Fibroblast of lung (primary cell): ENCODE measurements at regions not wholly inside any gene's neighbourhood (a gene's known extent, or its start where the extent isn't known, plus 50 kb on each side); places are given as distances from the start of the nearest gene placed in this dataset.

Source experiments
- DNase-seq, 2 donors: peaks; one replicate each; pipeline versions ENCODE4 v3.0.0 to v3.0.0-alpha.2; 2010; ENCODE audit warnings: low read depth in 2 of 2
- H2AFZ ChIP-seq: 2 replicates; pipeline ENCODE4 v1.5.1; 2012; ENCODE audit warnings: low read length, control low read depth, inconsistent platforms
- H3K27ac ChIP-seq: 2 replicates; pipeline ENCODE4 v1.5.1; 2011; ENCODE audit warnings: low read length, control low read depth; ENCODE audit not compliant: insufficient read depth
- H3K27me3 ChIP-seq: 2 replicates; pipeline ENCODE4 v1.5.1; 2011; ENCODE audit warnings: mild to moderate bottlenecking, low read length; ENCODE audit not compliant: control insufficient read depth, insufficient read depth
- H3K36me3 ChIP-seq: 2 replicates; pipeline ENCODE4 v1.5.1; 2011; ENCODE audit warnings: low read length; ENCODE audit not compliant: control insufficient read depth, insufficient read depth
- H3K4me1 ChIP-seq: 2 replicates; pipeline ENCODE4 v1.5.1; 2011; ENCODE audit warnings: low read length; ENCODE audit not compliant: control insufficient read depth, insufficient read depth; ENCODE audit errors: extremely low read depth
- H3K4me2 ChIP-seq: 2 replicates; pipeline ENCODE4 v1.5.1; 2011; ENCODE audit warnings: low read length, control low read depth; ENCODE audit not compliant: insufficient read depth; ENCODE audit errors: extremely low read depth
- H3K4me3 ChIP-seq, 4 experiments: fragments of 200-600 bp in 1 of 4; sonication (generic) in 1 of 4; replicated peaks in 1 of 4; 2 replicates each; pipeline ENCODE4 v1.5.1; 2011 to 2016; ENCODE audit warnings: low read length in 4 of 4, low read depth in 3 of 4, mild to moderate bottlenecking in 3 of 4, control low read depth in 2 of 4, inconsistent platforms in 1 of 4, mixed read lengths in 1 of 4; ENCODE audit not compliant: insufficient read depth in 1 of 4; ENCODE audit errors: control extremely low read depth in 1 of 4
- H3K79me2 ChIP-seq: 2 replicates; pipeline ENCODE4 v1.5.1; 2012; ENCODE audit warnings: mild to moderate bottlenecking, low read length, inconsistent platforms; ENCODE audit not compliant: control insufficient read depth, insufficient read depth
- H3K9ac ChIP-seq: 2 replicates; pipeline ENCODE4 v1.5.1; 2011; ENCODE audit warnings: mild to moderate bottlenecking, low read length, control low read depth; ENCODE audit not compliant: insufficient read depth
- H3K9me3 ChIP-seq: 2 replicates; pipeline ENCODE4 v1.5.1; 2012; ENCODE audit warnings: low read depth, low read length; ENCODE audit not compliant: control insufficient read depth, insufficient read depth
- H4K20me1 ChIP-seq: 2 replicates; pipeline ENCODE4 v1.5.1; 2011; ENCODE audit warnings: low read length; ENCODE audit not compliant: control insufficient read depth, insufficient read depth; ENCODE audit errors: extremely low read depth
- EZH2 ChIP-seq: IDR thresholded peaks from 2 replicates; pipeline ENCODE4 v1.5.1; 2012; ENCODE audit warnings: low read length, control low read depth, mild to moderate bottlenecking; ENCODE audit errors: missing control alignments
- TF ChIP-seq, protein P1 (sequence below), 2 donors: IDR thresholded peaks in 1 of 2; conservative IDR thresholded peaks in 1 of 2; 1 replicate in 1 of 2; 2 replicates in 1 of 2; pipeline ENCODE4 v1.5.1; 2011 to 2012; ENCODE audit warnings: low read length in 2 of 2, control low read depth in 1 of 2, inconsistent platforms in 1 of 2, low read depth in 1 of 2, mild to moderate bottlenecking in 1 of 2

- H3K4me2 ChIP-seq: no peak overlapping the region
- no peak overlapping the region for H2AFZ ChIP-seq
- H3K27ac ChIP-seq: no peak overlapping the region
- H3K27me3 ChIP-seq: no peaks in the 10 kb centered on the region
- DNase-seq: no peak
- no peaks in the 10 kb centered on the region for H3K36me3 ChIP-seq
- H3K4me3 ChIP-seq: no peak overlapping the region
- H3K4me1 ChIP-seq: no peaks in the 10 kb centered on the region
- TF ChIP-seq, protein P1, sequence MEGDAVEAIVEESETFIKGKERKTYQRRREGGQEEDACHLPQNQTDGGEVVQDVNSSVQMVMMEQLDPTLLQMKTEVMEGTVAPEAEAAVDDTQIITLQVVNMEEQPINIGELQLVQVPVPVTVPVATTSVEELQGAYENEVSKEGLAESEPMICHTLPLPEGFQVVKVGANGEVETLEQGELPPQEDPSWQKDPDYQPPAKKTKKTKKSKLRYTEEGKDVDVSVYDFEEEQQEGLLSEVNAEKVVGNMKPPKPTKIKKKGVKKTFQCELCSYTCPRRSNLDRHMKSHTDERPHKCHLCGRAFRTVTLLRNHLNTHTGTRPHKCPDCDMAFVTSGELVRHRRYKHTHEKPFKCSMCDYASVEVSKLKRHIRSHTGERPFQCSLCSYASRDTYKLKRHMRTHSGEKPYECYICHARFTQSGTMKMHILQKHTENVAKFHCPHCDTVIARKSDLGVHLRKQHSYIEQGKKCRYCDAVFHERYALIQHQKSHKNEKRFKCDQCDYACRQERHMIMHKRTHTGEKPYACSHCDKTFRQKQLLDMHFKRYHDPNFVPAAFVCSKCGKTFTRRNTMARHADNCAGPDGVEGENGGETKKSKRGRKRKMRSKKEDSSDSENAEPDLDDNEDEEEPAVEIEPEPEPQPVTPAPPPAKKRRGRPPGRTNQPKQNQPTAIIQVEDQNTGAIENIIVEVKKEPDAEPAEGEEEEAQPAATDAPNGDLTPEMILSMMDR (conservative IDR thresholded peaks at IDR 0.05 in 1 of 2, IDR thresholded peaks at IDR 0.05 in 1 of 2; ENCODE audit: low read depth in 1 of 2, low read length in 2 of 2): no peak
- TF ChIP-seq EZH2: no peak
- H3K9me3 ChIP-seq: no peaks in the 10 kb centered on the region
- H3K79me2 ChIP-seq: no peaks in the 10 kb centered on the region
- H3K9ac ChIP-seq: no peak overlapping the region
- H4K20me1 ChIP-seq: no peaks in the 10 kb centered on the region
Measured at GRCh38 chr11:111089759-111090158, 155.8 kb upstream of the POU2AF2 start.

- no peak overlapping the region for H2AFZ ChIP-seq
- TF ChIP-seq, protein P1 (conservative IDR thresholded peaks at IDR 0.05 in 1 of 2, IDR thresholded peaks at IDR 0.05 in 1 of 2; ENCODE audit: low read depth in 1 of 2, low read length in 2 of 2): no peak
- no peak for TF ChIP-seq EZH2
- H3K9ac ChIP-seq: no peak overlapping the region
- H4K20me1 ChIP-seq: no peaks in the 10 kb centered on the region
- H3K9me3 ChIP-seq: no peaks in the 10 kb centered on the region
- H3K4me2 ChIP-seq: no peak overlapping the region
- no peaks in the 10 kb centered on the region for H3K79me2 ChIP-seq
- no peak overlapping the region for H3K27ac ChIP-seq
- H3K4me1 ChIP-seq: no peaks in the 10 kb centered on the region
- H3K36me3 ChIP-seq: no peaks in the 10 kb centered on the region
- DNase-seq: no peak
- no peaks in the 10 kb centered on the region for H3K27me3 ChIP-seq
- no peak overlapping the region for H3K4me3 ChIP-seq
Measured at GRCh38 chr11:111088847-111089355, 156.6 kb upstream of the POU2AF2 start.

GRCh38 chr11:111086058-111086457 is 159.5 kb upstream of the POU2AF2 start:
- H3K9me3 ChIP-seq: no peaks in the 10 kb centered on the region
- TF ChIP-seq, protein P1 (conservative IDR thresholded peaks at IDR 0.05 in 1 of 2, IDR thresholded peaks at IDR 0.05 in 1 of 2; ENCODE audit: low read depth in 1 of 2, low read length in 2 of 2): no peak
- TF ChIP-seq EZH2: no peak

More at GRCh38 chr11:111086058-111086457, 159.5 kb upstream of the POU2AF2 start:
- Histone ChIP-seq H3K4me3 (no peak overlapping the region), H3K4me2 (no peak overlapping the region), H3K9ac (no peak overlapping the region), H3K27me3 (no peaks in the 10 kb centered on the region), H4K20me1 (no peaks in the 10 kb centered on the region), H3K4me1 (no peaks in the 10 kb centered on the region), H3K27ac (no peak overlapping the region), H3K79me2 (no peaks in the 10 kb centered on the region), H3K36me3 (no peaks in the 10 kb centered on the region), H2AFZ (no peak overlapping the region)
- no peak for DNase-seq
